Muscle layer of colon (tissue), 2 donors: ENCODE measurements at regions not wholly inside any gene's neighbourhood (a gene's known extent, or its start where the extent isn't known, plus 50 kb on each side); places are given as distances from the start of the nearest gene placed in this dataset.
"Not testable (repeated sequence)": the region's sequence is repeated elsewhere in the genome, so short reads cannot be mapped to it uniquely, and the experiment has no call there.

Experiments used
- H3K27ac ChIP-seq: one replicate; pipeline ENCODE4 v1.7.0; 2013; ENCODE audit warnings: low read depth, mild to moderate bottlenecking, low read length, moderate library complexity
- H3K27me3 ChIP-seq, 2 donors: one replicate each; pipeline ENCODE4 v1.7.0; 2013; ENCODE audit warnings: low read length in 2 of 2, mild to moderate bottlenecking in 2 of 2; ENCODE audit not compliant: insufficient read depth in 2 of 2, control insufficient read depth in 1 of 2
- H3K36me3 ChIP-seq: one replicate; pipeline ENCODE4 v1.7.0; 2013; ENCODE audit warnings: mild to moderate bottlenecking, low read length; ENCODE audit not compliant: insufficient read depth
- H3K4me1 ChIP-seq: one replicate; pipeline ENCODE4 v1.7.0; 2013; ENCODE audit warnings: mild to moderate bottlenecking, low read length; ENCODE audit not compliant: insufficient read depth
- H3K4me3 ChIP-seq, 2 donors: one replicate each; pipeline ENCODE4 v1.7.0; 2013; ENCODE audit warnings: low read length in 2 of 2, low read depth in 1 of 2, mild to moderate bottlenecking in 1 of 2, moderate library complexity in 1 of 2
- H3K9ac ChIP-seq: one replicate; pipeline ENCODE4 v1.7.0; 2013; ENCODE audit warnings: low read length
- H3K9me3 ChIP-seq: one replicate; pipeline ENCODE4 v1.7.0; 2013; ENCODE audit warnings: mild to moderate bottlenecking, low read length
- donor health status: abdominal sarcoma.
- donor health status: Adenocarcinoma of cecum.

DNA sequence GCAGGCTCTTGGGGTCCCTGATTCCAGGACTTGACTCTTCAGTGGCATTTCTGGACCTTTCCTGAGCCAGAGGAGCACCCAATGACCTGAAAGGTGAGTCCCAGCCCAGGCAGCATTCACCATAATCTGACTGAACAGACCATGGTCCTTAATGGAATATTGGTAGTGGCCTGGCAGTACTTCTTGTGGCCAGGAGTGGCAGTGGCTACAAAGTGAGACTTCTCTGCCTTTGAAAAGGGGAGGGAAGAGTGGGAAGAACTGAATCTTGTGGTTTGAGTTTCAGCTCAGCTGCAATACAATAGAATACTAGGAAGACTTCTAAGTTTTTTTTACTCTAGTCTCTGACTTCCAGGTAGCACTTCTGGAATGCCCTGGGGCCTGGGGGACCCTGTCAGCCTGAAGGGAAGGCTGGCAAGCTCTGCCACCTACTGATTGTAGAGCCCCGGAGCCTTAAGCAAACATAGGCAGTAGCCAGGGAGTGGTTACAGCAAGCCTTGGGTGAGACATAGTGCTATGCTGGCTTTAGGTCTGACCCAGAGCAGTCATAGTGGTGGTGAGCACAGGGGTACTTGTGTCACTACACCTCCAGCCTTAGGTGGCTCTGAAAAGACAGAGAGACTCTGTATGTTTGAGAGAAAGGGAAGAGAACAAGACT lies 674.2 kb upstream of the MANEA start:
- no peaks in the 10 kb centered on the region for H3K4me1 ChIP-seq
- no peaks in the 10 kb centered on the region for H3K9me3 ChIP-seq
- H3K27ac ChIP-seq, result no peak overlapping the region
- no peaks in the 10 kb centered on the region for H3K36me3 ChIP-seq
- no peak overlapping the region for H3K4me3 ChIP-seq
- H3K27me3 ChIP-seq, result no peaks in the 10 kb centered on the region
- H3K9ac ChIP-seq, result no peak overlapping the region

GRCh38 chr6:94899191-94899590 lies 678.1 kb upstream of the MANEA start:
- no peak overlapping the region for H3K9ac ChIP-seq
- H3K27me3 ChIP-seq, result no peaks in the 10 kb centered on the region
- no peaks in the 10 kb centered on the region for H3K4me1 ChIP-seq
- no peak overlapping the region for H3K4me3 ChIP-seq
- no peak overlapping the region for H3K27ac ChIP-seq
- no peaks in the 10 kb centered on the region for H3K36me3 ChIP-seq
- H3K9me3 ChIP-seq, result no peaks in the 10 kb centered on the region

- no peaks in the 10 kb centered on the region for H3K4me1 ChIP-seq
- H3K9ac ChIP-seq, result no peak overlapping the region
- no peaks in the 10 kb centered on the region for H3K9me3 ChIP-seq
- no peak overlapping the region for H3K4me3 ChIP-seq
- H3K36me3 ChIP-seq, result no peaks in the 10 kb centered on the region
- H3K27me3 ChIP-seq, result no peaks in the 10 kb centered on the region
- H3K27ac ChIP-seq, result no peak overlapping the region
These were observed 683.0 kb upstream of the MANEA start for GRCh38 chr6:94894300-94894699.

GRCh38 chr6:94893327-94893726 lies 684.0 kb upstream of the MANEA start:
- no peak overlapping the region for H3K27ac ChIP-seq
- H3K9me3 ChIP-seq, result no peaks in the 10 kb centered on the region
- no peaks in the 10 kb centered on the region for H3K4me1 ChIP-seq
- no peaks in the 10 kb centered on the region for H3K27me3 ChIP-seq
- no peaks in the 10 kb centered on the region for H3K36me3 ChIP-seq
- H3K9ac ChIP-seq, result no peak overlapping the region
- no peak overlapping the region for H3K4me3 ChIP-seq

DNA sequence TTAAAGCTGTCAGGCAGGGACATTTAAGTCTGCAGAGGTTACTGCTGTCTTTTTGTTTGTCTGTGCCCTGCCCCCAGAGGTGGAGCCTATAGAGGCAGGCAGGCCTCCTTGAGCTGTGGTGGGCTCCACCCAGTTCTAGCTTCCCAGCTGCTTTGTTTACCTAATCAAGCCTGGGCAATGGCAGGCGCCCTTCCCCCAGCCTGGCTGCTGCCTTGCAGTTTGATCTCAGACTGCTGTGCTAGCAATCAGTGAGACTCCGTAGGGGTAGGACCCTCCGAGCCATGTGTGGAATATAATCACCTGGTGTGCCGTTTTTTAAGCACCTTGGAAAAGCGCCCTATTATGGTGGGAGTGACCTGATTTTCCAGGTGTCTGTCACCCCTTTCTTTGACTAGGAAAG lies 703.5 kb upstream of the MANEA start:
- not testable (repeated sequence) for H3K36me3 ChIP-seq, H3K4me1 ChIP-seq, H3K9me3 ChIP-seq, H3K9ac ChIP-seq, H3K27me3 ChIP-seq, H3K27ac ChIP-seq, H3K4me3 ChIP-seq

- Histone ChIP-seq H3K4me3 (no peak overlapping the region), H3K36me3 (no peaks in the 10 kb centered on the region), H3K4me1 (no peaks in the 10 kb centered on the region), H3K9ac (no peak overlapping the region), H3K27me3 (no peaks in the 10 kb centered on the region), H3K9me3 (no peaks in the 10 kb centered on the region), H3K27ac (no peak overlapping the region)
These were observed 715.2 kb upstream of the MANEA start for GRCh38 chr6:94862112-94862511.

- H3K36me3 ChIP-seq, result no peaks in the 10 kb centered on the region
- H3K27me3 ChIP-seq, result no peaks in the 10 kb centered on the region
- no peak overlapping the region for H3K27ac ChIP-seq
- no peak overlapping the region for H3K4me3 ChIP-seq
- no peak overlapping the region for H3K9ac ChIP-seq
- no peaks in the 10 kb centered on the region for H3K9me3 ChIP-seq
- no peaks in the 10 kb centered on the region for H3K4me1 ChIP-seq
These were observed 717.4 kb upstream of the MANEA start for GRCh38 chr6:94859924-94860323.

GRCh38 chr6:94856999-94857398 lies 720.3 kb upstream of the MANEA start:
- H3K36me3 ChIP-seq, H3K9me3 ChIP-seq, H3K27me3 ChIP-seq, H3K4me3 ChIP-seq, H3K9ac ChIP-seq, H3K27ac ChIP-seq, H3K4me1 ChIP-seq: not testable (repeated sequence)

- not testable (repeated sequence) for H3K4me1 ChIP-seq, H3K27me3 ChIP-seq, H3K9me3 ChIP-seq, H3K4me3 ChIP-seq, H3K27ac ChIP-seq, H3K9ac ChIP-seq, H3K36me3 ChIP-seq
These were observed 726.0 kb upstream of the MANEA start for GRCh38 chr6:94851329-94851728.

- no peak overlapping the region for H3K9ac ChIP-seq
- no peaks in the 10 kb centered on the region for H3K9me3 ChIP-seq
- no peaks in the 10 kb centered on the region for H3K27me3 ChIP-seq
- no peaks in the 10 kb centered on the region for H3K4me1 ChIP-seq
- H3K27ac ChIP-seq, result no peak overlapping the region
- H3K36me3 ChIP-seq, result no peaks in the 10 kb centered on the region
- no peak overlapping the region for H3K4me3 ChIP-seq
These were observed 731.6 kb upstream of the MANEA start for GRCh38 chr6:94845742-94846141.

DNA sequence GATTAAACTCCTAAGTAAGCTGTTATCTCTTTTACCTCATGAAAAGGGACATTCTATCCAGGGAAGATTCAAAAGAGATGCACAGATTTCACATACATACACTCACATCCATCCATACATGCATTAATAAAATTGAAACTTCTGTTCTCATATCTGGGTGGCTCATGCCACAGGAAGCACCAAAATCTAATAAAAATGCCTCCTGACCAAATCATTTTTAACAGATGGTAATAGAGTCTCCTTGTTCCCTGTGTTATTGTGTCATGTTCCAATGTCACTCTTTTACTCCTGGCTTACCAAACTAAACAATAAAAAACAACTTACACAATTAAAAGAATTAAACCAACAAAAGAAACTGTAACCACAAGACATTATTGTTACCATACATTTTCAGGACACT lies 742.1 kb upstream of the MANEA start:
- H3K4me3 ChIP-seq, result no peak overlapping the region
- no peaks in the 10 kb centered on the region for H3K27me3 ChIP-seq
- H3K4me1 ChIP-seq, result no peaks in the 10 kb centered on the region
- H3K9me3 ChIP-seq, result no peaks in the 10 kb centered on the region
- no peak overlapping the region for H3K9ac ChIP-seq
- no peak overlapping the region for H3K27ac ChIP-seq
- H3K36me3 ChIP-seq, result no peaks in the 10 kb centered on the region

DNA sequence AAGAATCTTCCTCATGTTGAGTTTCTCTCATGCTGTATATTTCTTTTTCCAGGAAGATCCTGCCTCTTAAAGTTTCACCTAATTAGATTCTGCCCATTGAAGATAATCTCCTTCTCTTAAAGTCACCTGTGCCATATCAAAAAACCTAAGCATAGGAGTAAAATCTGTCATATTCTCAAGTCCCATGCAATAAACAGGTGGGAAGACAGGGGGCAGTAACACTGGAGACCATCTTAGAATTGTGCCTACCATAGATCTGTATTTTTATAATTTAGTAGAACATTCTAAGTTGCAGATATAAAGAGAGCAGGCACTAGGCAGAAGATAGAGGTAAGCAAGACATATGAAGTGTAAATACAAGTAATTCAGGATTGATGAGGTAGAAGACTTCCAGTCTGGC lies 763.5 kb upstream of the MANEA start:
- Histone ChIP-seq H3K4me1 (no peaks in the 10 kb centered on the region), H3K36me3 (no peaks in the 10 kb centered on the region), H3K9me3 (no peaks in the 10 kb centered on the region), H3K9ac (no peak overlapping the region), H3K27me3 (no peaks in the 10 kb centered on the region), H3K4me3 (no peak overlapping the region), H3K27ac (no peak overlapping the region)
